Fibroblast of lung (primary cell): ENCODE measurements at regions not wholly inside any gene's neighbourhood (a gene's known extent, or its start where the extent isn't known, plus 50 kb on each side); places are given as distances from the start of the nearest gene placed in this dataset.
"Not testable (repeated sequence)": the region's sequence is repeated elsewhere in the genome, so short reads cannot be mapped to it uniquely, and the experiment has no call there.

Source experiments
- DNase-seq, 2 donors: peaks; one replicate each; pipeline versions ENCODE4 v3.0.0 to v3.0.0-alpha.2; 2010; ENCODE audit warnings: low read depth in 2 of 2
- H2AFZ ChIP-seq: 2 replicates; pipeline ENCODE4 v1.5.1; 2012; ENCODE audit warnings: low read length, control low read depth, inconsistent platforms
- H3K27ac ChIP-seq: 2 replicates; pipeline ENCODE4 v1.5.1; 2011; ENCODE audit warnings: low read length, control low read depth; ENCODE audit not compliant: insufficient read depth
- H3K27me3 ChIP-seq: 2 replicates; pipeline ENCODE4 v1.5.1; 2011; ENCODE audit warnings: mild to moderate bottlenecking, low read length; ENCODE audit not compliant: control insufficient read depth, insufficient read depth
- H3K36me3 ChIP-seq: 2 replicates; pipeline ENCODE4 v1.5.1; 2011; ENCODE audit warnings: low read length; ENCODE audit not compliant: control insufficient read depth, insufficient read depth
- H3K4me1 ChIP-seq: 2 replicates; pipeline ENCODE4 v1.5.1; 2011; ENCODE audit warnings: low read length; ENCODE audit not compliant: control insufficient read depth, insufficient read depth; ENCODE audit errors: extremely low read depth
- H3K4me2 ChIP-seq: 2 replicates; pipeline ENCODE4 v1.5.1; 2011; ENCODE audit warnings: low read length, control low read depth; ENCODE audit not compliant: insufficient read depth; ENCODE audit errors: extremely low read depth
- H3K4me3 ChIP-seq, 4 experiments: fragments of 200-600 bp in 1 of 4; sonication (generic) in 1 of 4; replicated peaks in 1 of 4; 2 replicates each; pipeline ENCODE4 v1.5.1; 2011 to 2016; ENCODE audit warnings: low read length in 4 of 4, low read depth in 3 of 4, mild to moderate bottlenecking in 3 of 4, control low read depth in 2 of 4, inconsistent platforms in 1 of 4, mixed read lengths in 1 of 4; ENCODE audit not compliant: insufficient read depth in 1 of 4; ENCODE audit errors: control extremely low read depth in 1 of 4
- H3K79me2 ChIP-seq: 2 replicates; pipeline ENCODE4 v1.5.1; 2012; ENCODE audit warnings: mild to moderate bottlenecking, low read length, inconsistent platforms; ENCODE audit not compliant: control insufficient read depth, insufficient read depth
- H3K9ac ChIP-seq: 2 replicates; pipeline ENCODE4 v1.5.1; 2011; ENCODE audit warnings: mild to moderate bottlenecking, low read length, control low read depth; ENCODE audit not compliant: insufficient read depth
- H3K9me3 ChIP-seq: 2 replicates; pipeline ENCODE4 v1.5.1; 2012; ENCODE audit warnings: low read depth, low read length; ENCODE audit not compliant: control insufficient read depth, insufficient read depth
- H4K20me1 ChIP-seq: 2 replicates; pipeline ENCODE4 v1.5.1; 2011; ENCODE audit warnings: low read length; ENCODE audit not compliant: control insufficient read depth, insufficient read depth; ENCODE audit errors: extremely low read depth
- CTCF ChIP-seq, 2 donors: IDR thresholded peaks in 1 of 2; conservative IDR thresholded peaks in 1 of 2; 1 replicate in 1 of 2; 2 replicates in 1 of 2; pipeline ENCODE4 v1.5.1; 2011 to 2012; ENCODE audit warnings: low read length in 2 of 2, control low read depth in 1 of 2, inconsistent platforms in 1 of 2, low read depth in 1 of 2, mild to moderate bottlenecking in 1 of 2
- EZH2 ChIP-seq: IDR thresholded peaks from 2 replicates; pipeline ENCODE4 v1.5.1; 2012; ENCODE audit warnings: low read length, control low read depth, mild to moderate bottlenecking; ENCODE audit errors: missing control alignments

DNA sequence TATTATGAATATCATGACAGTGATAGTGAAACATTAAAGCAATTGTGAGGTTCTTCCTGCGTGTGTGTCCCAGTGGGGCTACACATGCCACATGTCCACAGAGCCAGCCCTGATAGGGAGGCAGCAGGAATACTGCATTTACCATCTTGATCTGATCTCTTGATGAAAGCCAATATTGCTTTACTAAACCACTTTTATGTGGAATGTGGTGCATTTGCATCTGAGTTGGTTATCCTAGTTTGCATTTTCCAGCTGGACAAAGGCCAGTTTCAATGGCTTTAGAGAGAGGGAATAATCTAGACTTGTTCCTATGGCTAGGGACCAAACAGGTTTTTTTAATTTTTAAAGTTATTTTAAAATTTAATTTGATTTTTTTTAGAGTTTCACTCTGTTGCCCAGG is 216.3 kb upstream of the FERMT1 start:
- no peak overlapping the region for H2AFZ ChIP-seq
- H3K4me1 ChIP-seq: no peaks in the 10 kb centered on the region
- no peak overlapping the region for H3K9ac ChIP-seq
- no peaks in the 10 kb centered on the region for H3K36me3 ChIP-seq
- H3K27me3 ChIP-seq: no peaks in the 10 kb centered on the region
- no peaks in the 10 kb centered on the region for H3K79me2 ChIP-seq
- TF ChIP-seq CTCF (conservative IDR thresholded peaks at IDR 0.05 in 1 of 2, IDR thresholded peaks at IDR 0.05 in 1 of 2; ENCODE audit: low read depth in 1 of 2, low read length in 2 of 2): no peak
- no peak for TF ChIP-seq EZH2
- DNase-seq: no peak
- no peak overlapping the region for H3K4me2 ChIP-seq
- no peak overlapping the region for H3K27ac ChIP-seq
- H4K20me1 ChIP-seq: no peaks in the 10 kb centered on the region
- H3K4me3 ChIP-seq: no peak overlapping the region
- no peaks in the 10 kb centered on the region for H3K9me3 ChIP-seq

- H4K20me1 ChIP-seq: no peaks in the 10 kb centered on the region
- H3K36me3 ChIP-seq: no peaks in the 10 kb centered on the region
- no peak overlapping the region for H2AFZ ChIP-seq
- H3K79me2 ChIP-seq: no peaks in the 10 kb centered on the region
- DNase-seq: no peak
- no peak overlapping the region for H3K27ac ChIP-seq
- no peak overlapping the region for H3K4me3 ChIP-seq
- no peaks in the 10 kb centered on the region for H3K4me1 ChIP-seq
- no peak overlapping the region for H3K4me2 ChIP-seq
- no peak overlapping the region for H3K9ac ChIP-seq
- H3K9me3 ChIP-seq: no peaks in the 10 kb centered on the region
- TF ChIP-seq CTCF (conservative IDR thresholded peaks at IDR 0.05 in 1 of 2, IDR thresholded peaks at IDR 0.05 in 1 of 2; ENCODE audit: low read depth in 1 of 2, low read length in 2 of 2) (no peak), EZH2 (no peak)
- H3K27me3 ChIP-seq: no peaks in the 10 kb centered on the region
Measured at GRCh38 chr20:6333110-6333509, 210.3 kb upstream of the FERMT1 start.

DNA sequence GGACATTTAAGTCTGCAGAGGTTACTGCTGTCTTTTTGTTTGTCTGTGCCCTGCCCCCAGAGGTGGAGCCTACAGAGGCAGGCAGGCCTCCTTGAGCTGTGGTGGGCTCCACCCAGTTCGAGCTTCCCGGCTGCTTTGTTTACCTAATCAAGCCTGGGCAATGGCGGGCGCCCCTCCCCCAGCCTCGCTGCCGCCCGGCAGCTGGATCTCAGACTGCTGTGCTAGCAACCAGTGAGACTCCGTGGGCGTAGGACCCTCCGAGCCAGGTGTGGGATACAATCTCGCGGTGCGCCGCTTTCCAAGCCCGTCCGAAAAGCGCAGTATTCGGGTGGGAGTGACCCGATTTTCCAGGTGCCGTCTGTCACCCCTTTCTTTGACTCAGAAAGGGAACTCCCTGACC is 198.4 kb upstream of the FERMT1 start:
- H3K27ac ChIP-seq, DNase-seq, H3K4me3 ChIP-seq, H4K20me1 ChIP-seq, H3K36me3 ChIP-seq, H2AFZ ChIP-seq, H3K79me2 ChIP-seq, H3K9me3 ChIP-seq, H3K4me2 ChIP-seq, H3K27me3 ChIP-seq, H3K9ac ChIP-seq, H3K4me1 ChIP-seq: not testable (repeated sequence)
